Spleen (tissue), 11 donors: ENCODE measurements at regions not wholly inside any gene's neighbourhood (a gene's known extent, or its start where the extent isn't known, plus 50 kb on each side); places are given as distances from the start of the nearest gene placed in this dataset.
"Not testable (repeated sequence)": the region's sequence is repeated elsewhere in the genome, so short reads cannot be mapped to it uniquely, and the experiment has no call there.

ENCODE experiments used
- DNase-seq: peaks from one replicate; pipeline ENCODE4 v3.0.0-alpha.2; 2020
- H3K27ac ChIP-seq, 8 donors: fragments of 200-600 bp; sonication (generic) in 7 of 8; 1 replicate in 4 of 8; 2 replicates in 4 of 8; pipeline versions ENCODE4 v1.5.0 to v1.8.0; 2016 to 2021; ENCODE audit warnings: inconsistent platforms in 4 of 8, mild to moderate bottlenecking in 4 of 8, moderate library complexity in 1 of 8
- H3K27me3 ChIP-seq, 7 donors: fragments of 200-600 bp; sonication (generic) in 6 of 7; replicated peaks in 1 of 7; 1 replicate in 4 of 7; 2 replicates in 3 of 7; pipeline versions ENCODE4 v1.5.0 to v1.8.0; 2016 to 2021; ENCODE audit warnings: inconsistent platforms in 3 of 7, mild to moderate bottlenecking in 1 of 7
- H3K36me3 ChIP-seq, 6 donors: fragments of 200-600 bp; sonication (generic) in 5 of 6; 1 replicate in 4 of 6; 2 replicates in 2 of 6; pipeline versions ENCODE4 v1.5.0 to v1.8.0; 2016 to 2021; ENCODE audit warnings: inconsistent platforms in 2 of 6
- H3K4me1 ChIP-seq, 6 donors: fragments of 200-600 bp; sonication (generic) in 5 of 6; 1 replicate in 3 of 6; 2 replicates in 3 of 6; pipeline versions ENCODE4 v1.5.0 to v1.8.0; 2016 to 2021; ENCODE audit warnings: inconsistent platforms in 3 of 6
- H3K4me3 ChIP-seq, 8 donors: fragments of 200-600 bp; sonication (generic) in 7 of 8; 1 replicate in 4 of 8; 2 replicates in 4 of 8; pipeline versions ENCODE4 v1.5.0 to v1.8.0; 2016 to 2021; ENCODE audit warnings: inconsistent platforms in 4 of 8, mild to moderate bottlenecking in 4 of 8, moderate library complexity in 2 of 8
- H3K9me3 ChIP-seq, 8 donors: fragments of 200-600 bp; sonication (generic) in 7 of 8; 1 replicate in 4 of 8; 2 replicates in 4 of 8; pipeline versions ENCODE4 v1.5.0 to v1.8.0; 2016 to 2021; ENCODE audit warnings: inconsistent platforms in 4 of 8
- CTCF ChIP-seq, 11 experiments: fragments of 200-600 bp in 7 of 11; fragments of 450-650 bp in 4 of 11; sonication (generic) in 4 of 11; IDR thresholded peaks in 8 of 11; conservative IDR thresholded peaks in 3 of 11; 1 replicate in 7 of 11; 2 replicates in 4 of 11; pipeline versions ENCODE4 v1.4.0 to v1.8.0; 2016 to 2021; ENCODE audit warnings: antibody characterized with exemption in 11 of 11, inconsistent platforms in 4 of 11, mild to moderate bottlenecking in 1 of 11
- POLR2A ChIP-seq, 3 donors: fragments of 450-650 bp; IDR thresholded peaks; one replicate each; pipeline ENCODE4 v1.5.1; 2017; ENCODE audit warnings: antibody characterized with exemption in 3 of 3, mild to moderate bottlenecking in 1 of 3
- POLR2AphosphoS5 ChIP-seq, 3 donors: sonication (generic); formaldehyde crosslinking; IDR thresholded peaks; one replicate each; pipeline ENCODE4 v1.5.1; 2017; ENCODE audit warnings: antibody characterized with exemption in 3 of 3
- WGBS, 5 donors: extraction: QIAGEN DNeasy Blood & Tissue Kit in 3 of 5; methylation state at CpG; one replicate each; pipeline versions ENCODE4 v1.1.5 to v1.1.7; 2013 to 2018; 5-methylcytosine and 5-hydroxymethylcytosine counted together
- intact Hi-C: fragments of 100-400 bp; cut with DNase I; formaldehyde crosslinking; loops from one replicate; pipeline ENCODE4 v1.15.0; 2023; ENCODE audit warnings: low total_unique reads
- donor health status: healthy with polysubstance abuse.
- donor health status: DM: no; HTN: no; CAD: no; lungs with moderate emphysema.
- donor health status: DM: no; HTN: no; CAD: no.
- donor health status: Bipolar disorder and iron deficiency.
- donor health status: healthy.
- donor health status: DM: no; HTN: no; CAD: no.
- donor health status: DM: yes; HTN: yes; CAD: no.

GRCh38 chr3:72080095-72080494 is 295.1 kb upstream of the PROK2 start:
- Histone ChIP-seq H3K27ac (peak overlapping the region in 1 of 8 donors; percentile 19), H3K9me3 (peaks cover 0 to 17% (median 13%) of the 10 kb centered on the region in 8 donors), H3K4me3 (no peak overlapping the region), H3K27me3 (no peaks in the 10 kb centered on the region), H3K36me3 (no peaks in the 10 kb centered on the region), H3K4me1 (peaks cover 11 to 67% (median 53%) of the 10 kb centered on the region in 6 donors)
- TF ChIP-seq POLR2A (IDR thresholded peaks at IDR 0.05): no peak
- no peak for TF ChIP-seq CTCF (IDR thresholded peaks at IDR 0.05 in 8 of 11, conservative IDR thresholded peaks at IDR 0.05 in 3 of 11)
- no peak for TF ChIP-seq POLR2AphosphoS5 (IDR thresholded peaks at IDR 0.05)
- DNase-seq: no peak
- intact Hi-C loops: no loop called here
- 37 to 48% (median 41%) methylated on average over 3 of the region's 3 CpGs for WGBS, 5 donors

GRCh38 chr3:72079369-72079872 is 294.5 kb upstream of the PROK2 start:
- no peaks in the 10 kb centered on the region for H3K27me3 ChIP-seq
- WGBS, 5 donors: 60 to 69% (median 66%) methylated on average over 2 of the region's 2 CpGs
- H3K9me3 ChIP-seq: peaks cover 0 to 21% (median 16%) of the 10 kb centered on the region in 8 donors
- intact Hi-C loops: no loop called here
- no peak for DNase-seq
- peaks cover 11 to 67% (median 53%) of the 10 kb centered on the region in 6 donors for H3K4me1 ChIP-seq
- peak overlapping the region in 2 of 8 donors; percentile 19 to 37 for H3K27ac ChIP-seq
- no peak overlapping the region for H3K4me3 ChIP-seq
- no peak for TF ChIP-seq POLR2AphosphoS5 (IDR thresholded peaks at IDR 0.05)
- TF ChIP-seq POLR2A (IDR thresholded peaks at IDR 0.05): no peak
- TF ChIP-seq CTCF (IDR thresholded peaks at IDR 0.05 in 8 of 11, conservative IDR thresholded peaks at IDR 0.05 in 3 of 11): no peak
- no peaks in the 10 kb centered on the region for H3K36me3 ChIP-seq

GRCh38 chr3:72078676-72079368 is 293.9 kb upstream of the PROK2 start:
- Histone ChIP-seq H3K4me3 (no peak overlapping the region), H3K27me3 (peaks cover 0 to under 1% (median 0%) of the 10 kb centered on the region in 7 donors), H3K36me3 (no peaks in the 10 kb centered on the region), H3K4me1 (peaks cover 11 to 67% (median 53%) of the 10 kb centered on the region in 6 donors), H3K9me3 (peaks cover 0 to 21% (median 16%) of the 10 kb centered on the region in 8 donors), H3K27ac (peak overlapping the region in 2 of 8 donors; percentile 27 to 37)
- no peak for TF ChIP-seq CTCF (IDR thresholded peaks at IDR 0.05 in 8 of 11, conservative IDR thresholded peaks at IDR 0.05 in 3 of 11)
- no peak for TF ChIP-seq POLR2A (IDR thresholded peaks at IDR 0.05)
- WGBS, 5 donors: 63 to 73% (median 65%) methylated on average over 2 of the region's 2 CpGs
- no peak for DNase-seq
- intact Hi-C loops: no loop called here

- 32 to 52% (median 48%) methylated on average over 6 of the region's 6 CpGs for WGBS, 5 donors
- DNase-seq: no peak
- no peak for TF ChIP-seq POLR2A (IDR thresholded peaks at IDR 0.05)
- no peak for TF ChIP-seq POLR2AphosphoS5 (IDR thresholded peaks at IDR 0.05)
- no peak for TF ChIP-seq CTCF (IDR thresholded peaks at IDR 0.05 in 8 of 11, conservative IDR thresholded peaks at IDR 0.05 in 3 of 11)
- peaks cover 0 to 21% (median 16%) of the 10 kb centered on the region in 8 donors for H3K9me3 ChIP-seq
- no peak overlapping the region for H3K4me3 ChIP-seq
- H3K4me1 ChIP-seq: peaks cover 11 to 57% (median 45%) of the 10 kb centered on the region in 6 donors
- H3K27ac ChIP-seq: peak overlapping the region in 4 of 8 donors; percentile 3 to 41 (median 26)
- no peaks in the 10 kb centered on the region for H3K36me3 ChIP-seq
- peaks cover 0 to 9% (median 0%) of the 10 kb centered on the region in 7 donors for H3K27me3 ChIP-seq
- intact Hi-C loops: no loop called here
These were observed 292.7 kb upstream of the PROK2 start for GRCh38 chr3:72077473-72078259.

- intact Hi-C loops: not testable (repeated sequence)
- 83 to 94% (median 85%) methylated on average over 7 of the region's 7 CpGs for WGBS, 5 donors
These were observed 290.9 kb upstream of the PROK2 start for GRCh38 chr3:72075848-72076247.

More at GRCh38 chr3:72075848-72076247, 290.9 kb upstream of the PROK2 start:
- not testable (repeated sequence) for H3K36me3 ChIP-seq, H3K27ac ChIP-seq, H3K4me3 ChIP-seq, DNase-seq, H3K27me3 ChIP-seq
- H3K4me1 ChIP-seq: peaks cover 11 to 39% (median 31%) of the 10 kb centered on the region in 6 donors
- H3K9me3 ChIP-seq: peaks cover 0 to 21% (median 16%) of the 10 kb centered on the region in 8 donors
